NCI-H2171 treated with DMSO at 0.1 percent for 48 hours (cell line): ENCODE measurements at regions not wholly inside any gene's neighbourhood (a gene's known extent, or its start where the extent isn't known, plus 50 kb on each side); places are given as distances from the start of the nearest gene placed in this dataset.
"Not testable (repeated sequence)": the region's sequence is repeated elsewhere in the genome, so short reads cannot be mapped to it uniquely, and the experiment has no call there.

Experiments used
- DNase-seq: peaks from one replicate; lab custom pipeline; 2025; lab: John Stamatoyannopoulos, UW

- DNase-seq = no peak
These were observed 145.6 kb upstream of the SLC38A2 start for GRCh38 chr12:46518169-46518568.

GRCh38 chr12:46517579-46517962 lies 145.0 kb upstream of the SLC38A2 start:
- no peak for DNase-seq

GRCh38 chr12:46516933-46517578 lies 144.5 kb upstream of the SLC38A2 start:
- no peak for DNase-seq

GRCh38 chr12:46516238-46516932 lies 143.8 kb upstream of the SLC38A2 start:
- DNase-seq = no peak

- DNase-seq = no peak
These were observed 143.3 kb upstream of the SLC38A2 start for GRCh38 chr12:46515829-46516228.

- no peak for DNase-seq
These were observed 142.3 kb upstream of the SLC38A2 start for GRCh38 chr12:46514886-46515285.

- DNase-seq = not testable (repeated sequence)
These were observed 137.7 kb upstream of the SLC38A2 start for GRCh38 chr12:46510257-46510656.

- no peak for DNase-seq
These were observed 136.6 kb upstream of the SLC38A2 start for GRCh38 chr12:46509135-46509534.

GRCh38 chr12:46508651-46509050 lies 136.1 kb upstream of the SLC38A2 start:
- DNase-seq = no peak

GRCh38 chr12:46507766-46508165 lies 135.2 kb upstream of the SLC38A2 start:
- no peak for DNase-seq

GRCh38 chr12:46506961-46507360 lies 134.4 kb upstream of the SLC38A2 start:
- no peak for DNase-seq

- no peak for DNase-seq
These were observed 133.6 kb upstream of the SLC38A2 start for GRCh38 chr12:46506198-46506597.

GRCh38 chr12:46504494-46504893 lies 131.9 kb upstream of the SLC38A2 start:
- no peak for DNase-seq

- no peak for DNase-seq
These were observed 131.1 kb upstream of the SLC38A2 start for GRCh38 chr12:46503637-46504175.

GRCh38 chr12:46500673-46501072 lies 128.1 kb upstream of the SLC38A2 start:
- DNase-seq = no peak

- DNase-seq = no peak
These were observed 127.3 kb upstream of the SLC38A2 start for GRCh38 chr12:46499901-46500300.

GRCh38 chr12:46499226-46499625 lies 126.7 kb upstream of the SLC38A2 start:
- DNase-seq = no peak

- no peak for DNase-seq
These were observed 125.2 kb upstream of the SLC38A2 start for GRCh38 chr12:46497739-46498138.

- no peak for DNase-seq
These were observed 121.9 kb upstream of the SLC38A2 start for GRCh38 chr12:46494424-46494823.

GRCh38 chr12:46493834-46494181 lies 121.2 kb upstream of the SLC38A2 start:
- DNase-seq = no peak

- DNase-seq = no peak
These were observed 120.7 kb upstream of the SLC38A2 start for GRCh38 chr12:46493150-46493833.

- no peak for DNase-seq
These were observed 120.0 kb upstream of the SLC38A2 start for GRCh38 chr12:46492471-46493085.

- DNase-seq = no peak
These were observed 119.0 kb upstream of the SLC38A2 start for GRCh38 chr12:46491548-46491947.
